ENCODE measurements at regions not wholly inside any gene's neighbourhood (a gene's known extent, or its start where the extent isn't known, plus 50 kb on each side); places are given as distances from the start of the nearest gene placed in this dataset.

DNA sequence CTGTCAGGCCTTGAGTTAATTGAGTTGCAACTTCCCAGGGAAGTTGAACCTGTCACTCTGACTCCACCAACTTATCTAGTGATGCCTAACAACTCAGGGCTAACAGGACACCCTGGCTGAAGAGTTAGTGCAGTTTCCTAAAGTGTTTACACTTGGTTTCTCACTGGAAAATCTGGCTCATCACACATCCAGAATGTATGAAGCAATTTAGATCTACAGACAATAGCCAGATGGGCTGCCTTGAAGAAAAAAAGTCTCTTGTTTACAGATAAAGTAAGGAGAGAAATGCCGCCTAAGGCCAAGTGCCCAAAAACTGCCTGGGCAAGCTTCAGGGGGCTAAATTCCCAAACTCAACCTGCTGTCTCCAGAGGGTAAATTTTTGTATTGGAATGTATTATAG, 446.3 kb upstream of the NCAM2 start:
- Histone ChIP-seq H3K36me3 (ENCODE audit: control insufficient read depth in 2 of 3, insufficient read depth in 3 of 3, low read length in 3 of 3) (no peaks in the 10 kb centered on the region), H3K27ac (ENCODE audit: low read depth, low read length) (no peak overlapping the region), H3K4me3 (ENCODE audit: low read length) (no peak overlapping the region), H3K27me3 (ENCODE audit: control insufficient read depth in 2 of 2, insufficient read depth in 2 of 2, low read length in 2 of 2) (no peaks in the 10 kb centered on the region), H3K9me3 (ENCODE audit: control insufficient read depth in 2 of 3, low read length in 3 of 3) (no peaks in the 10 kb centered on the region), H3K4me1 (ENCODE audit: control insufficient read depth in 2 of 2, insufficient read depth in 2 of 2, low read length in 2 of 2) (no peaks in the 10 kb centered on the region)
- ChIA-PET CTCF (no interaction called here), POLR2A (no interaction called here)
- intact Hi-C loops (cut with micrococcal nuclease), result no loop called here
- Mint-ChIP-seq H3K27me3 (no peaks in the 10 kb centered on the region), H3K9me3 (peaks cover 0 to 12% (median 1%) of the 10 kb centered on the region in 11 donors), H3K4me1 (no peaks in the 10 kb centered on the region), H3K27ac (no peak overlapping the region), H3K36me3 (no peaks in the 10 kb centered on the region), H3K4me3 (no peak overlapping the region)
- DNase-seq, result no peak
- ATAC-seq, result no peak

DNA sequence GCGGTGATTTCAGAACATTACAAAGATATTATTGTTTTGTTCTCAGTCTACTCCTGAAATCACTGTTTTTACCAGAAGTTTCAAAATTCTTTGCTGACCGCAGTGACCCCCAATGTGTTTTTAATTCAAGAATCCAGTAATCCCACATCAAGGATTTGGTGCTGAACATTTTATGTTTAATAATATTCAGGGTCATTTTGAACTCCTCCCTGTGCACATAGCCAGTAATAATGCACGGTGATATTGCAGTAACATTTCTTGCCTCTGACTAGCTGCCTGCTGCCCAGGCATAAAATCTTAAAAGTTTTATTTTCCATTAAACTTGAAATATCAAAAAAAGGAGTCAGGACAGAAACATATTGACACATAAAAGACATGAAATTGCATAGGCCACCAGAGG, 443.4 kb upstream of the NCAM2 start:
- ChIA-PET CTCF (no interaction called here), POLR2A (interaction anchor here (0.6 kb wide), 1 partner anchor 1608 kb away, joined by 3 read pairs; no protein-coding TSS in a partner anchor)
- intact Hi-C loops (cut with micrococcal nuclease), result no loop called here
- H3K4me1 Mint-ChIP-seq, result no peaks in the 10 kb centered on the region
- no peak overlapping the region for H3K4me3 Mint-ChIP-seq
- no peaks in the 10 kb centered on the region for H3K36me3 Mint-ChIP-seq
- no peak for ATAC-seq
- no peaks in the 10 kb centered on the region for H3K27me3 Mint-ChIP-seq
- H3K4me3 ChIP-seq (ENCODE audit: low read length), result no peak overlapping the region
- H3K9me3 Mint-ChIP-seq, result peaks cover 0 to 7% (median 0%) of the 10 kb centered on the region in 11 donors
- H3K27ac ChIP-seq (ENCODE audit: low read depth, low read length), result no peak overlapping the region
- no peaks in the 10 kb centered on the region for H3K9me3 ChIP-seq (ENCODE audit: control insufficient read depth in 2 of 3, low read length in 3 of 3)
- H3K27ac Mint-ChIP-seq, result no peak overlapping the region
- H3K36me3 ChIP-seq (ENCODE audit: control insufficient read depth in 2 of 3, insufficient read depth in 3 of 3, low read length in 3 of 3), result no peaks in the 10 kb centered on the region
- no peaks in the 10 kb centered on the region for H3K4me1 ChIP-seq (ENCODE audit: control insufficient read depth in 2 of 2, insufficient read depth in 2 of 2, low read length in 2 of 2)
- no peak for DNase-seq
- no peaks in the 10 kb centered on the region for H3K27me3 ChIP-seq (ENCODE audit: control insufficient read depth in 2 of 2, insufficient read depth in 2 of 2, low read length in 2 of 2)

DNA sequence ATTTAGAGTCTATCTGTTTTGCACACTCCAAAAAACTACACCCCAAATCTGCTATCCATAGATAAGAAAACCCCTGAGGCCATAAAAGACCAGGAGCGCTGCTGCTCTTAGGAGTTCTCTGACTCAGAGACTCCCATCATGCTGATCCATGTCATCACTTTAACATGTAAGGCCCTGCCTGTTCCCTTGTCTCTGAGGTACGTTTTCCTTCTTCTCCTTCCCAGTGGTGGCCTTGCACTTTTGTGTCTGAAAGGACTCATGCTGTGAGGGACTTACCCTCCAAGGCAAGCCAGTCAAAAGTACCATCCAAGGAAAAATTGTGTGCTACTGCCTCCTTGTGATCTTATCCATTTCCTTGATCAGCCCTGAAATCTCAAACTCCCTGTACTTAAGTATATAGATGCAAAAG, 427.4 kb upstream of the NCAM2 start:
- Histone ChIP-seq H3K4me1 (ENCODE audit: control insufficient read depth in 2 of 2, insufficient read depth in 2 of 2, low read length in 2 of 2) (no peaks in the 10 kb centered on the region), H3K4me3 (ENCODE audit: low read length) (no peak overlapping the region), H3K36me3 (ENCODE audit: control insufficient read depth in 2 of 3, insufficient read depth in 3 of 3, low read length in 3 of 3) (no peaks in the 10 kb centered on the region), H3K27ac (ENCODE audit: low read depth, low read length) (no peak overlapping the region), H3K27me3 (ENCODE audit: control insufficient read depth in 2 of 2, insufficient read depth in 2 of 2, low read length in 2 of 2) (no peaks in the 10 kb centered on the region), H3K9me3 (ENCODE audit: control insufficient read depth in 2 of 3, low read length in 3 of 3) (no peaks in the 10 kb centered on the region)
- DNase-seq (no peak), ATAC-seq (no peak)
- no peak overlapping the region for H3K27ac Mint-ChIP-seq
- H3K4me3 Mint-ChIP-seq, result no peak overlapping the region
- peaks cover 0 to 16% (median 5%) of the 10 kb centered on the region in 11 donors for H3K9me3 Mint-ChIP-seq
- ChIA-PET POLR2A (no interaction called here), CTCF (no interaction called here)
- H3K4me1 Mint-ChIP-seq, result no peaks in the 10 kb centered on the region
- no peaks in the 10 kb centered on the region for H3K27me3 Mint-ChIP-seq
- no peaks in the 10 kb centered on the region for H3K36me3 Mint-ChIP-seq
- intact Hi-C loops (cut with micrococcal nuclease), result no loop called here

DNA sequence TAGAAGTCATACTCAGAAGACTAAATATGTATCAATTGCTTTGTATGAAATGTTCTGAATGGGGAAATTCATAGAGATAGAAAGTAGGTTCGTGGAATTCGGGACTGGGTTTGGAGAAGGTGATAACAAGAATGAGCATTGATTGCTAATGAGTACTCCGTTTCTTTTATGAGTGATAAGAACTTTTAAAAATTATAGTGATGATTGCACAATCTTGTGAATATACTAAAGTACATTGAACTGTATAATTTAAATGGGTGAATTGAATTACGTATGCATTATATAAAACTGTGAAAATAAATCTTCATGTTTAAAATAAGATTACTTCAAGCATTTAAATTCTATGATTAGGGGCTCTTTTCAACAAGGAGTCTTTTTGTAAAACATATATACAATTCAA, 425.6 kb upstream of the NCAM2 start:
- Histone ChIP-seq H3K27ac (ENCODE audit: low read depth, low read length) (no peak overlapping the region), H3K4me1 (ENCODE audit: control insufficient read depth in 2 of 2, insufficient read depth in 2 of 2, low read length in 2 of 2) (no peaks in the 10 kb centered on the region), H3K36me3 (ENCODE audit: control insufficient read depth in 2 of 3, insufficient read depth in 3 of 3, low read length in 3 of 3) (no peaks in the 10 kb centered on the region), H3K9me3 (ENCODE audit: control insufficient read depth in 2 of 3, low read length in 3 of 3) (no peaks in the 10 kb centered on the region), H3K4me3 (ENCODE audit: low read length) (no peak overlapping the region), H3K27me3 (ENCODE audit: control insufficient read depth in 2 of 2, insufficient read depth in 2 of 2, low read length in 2 of 2) (no peaks in the 10 kb centered on the region)
- Mint-ChIP-seq H3K4me3 (no peak overlapping the region), H3K27ac (no peak overlapping the region), H3K36me3 (no peaks in the 10 kb centered on the region), H3K4me1 (no peaks in the 10 kb centered on the region), H3K27me3 (no peaks in the 10 kb centered on the region), H3K9me3 (peaks cover 0 to 16% (median 5%) of the 10 kb centered on the region in 11 donors)
- ATAC-seq (no peak), DNase-seq (no peak)
- intact Hi-C loops (cut with micrococcal nuclease), result no loop called here
- POLR2A ChIA-PET, result no interaction called here
- CTCF ChIA-PET, result no interaction called here

DNA sequence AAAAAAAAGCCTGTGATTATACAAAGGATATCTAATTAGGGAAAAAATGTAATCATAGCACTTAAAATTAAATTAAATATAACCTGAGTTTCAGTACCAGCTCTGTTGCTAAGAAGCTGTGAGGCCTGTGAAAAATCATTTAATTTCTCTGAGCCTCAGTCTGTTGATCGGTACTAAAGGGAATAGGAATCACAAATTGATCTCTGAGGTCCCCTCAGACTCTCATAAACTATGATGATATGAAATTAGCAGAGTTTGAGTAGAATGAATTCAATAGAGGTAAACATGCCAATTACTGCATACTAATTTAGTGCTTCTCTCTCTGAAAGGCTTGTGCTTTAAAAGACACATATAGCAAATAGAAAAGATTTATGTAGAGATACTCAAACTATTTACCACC, 416.8 kb upstream of the NCAM2 start:
- Histone ChIP-seq H3K4me1 (ENCODE audit: control insufficient read depth in 2 of 2, insufficient read depth in 2 of 2, low read length in 2 of 2) (no peaks in the 10 kb centered on the region), H3K27me3 (ENCODE audit: control insufficient read depth in 2 of 2, insufficient read depth in 2 of 2, low read length in 2 of 2) (no peaks in the 10 kb centered on the region), H3K36me3 (ENCODE audit: control insufficient read depth in 2 of 3, insufficient read depth in 3 of 3, low read length in 3 of 3) (no peaks in the 10 kb centered on the region), H3K27ac (ENCODE audit: low read depth, low read length) (no peak overlapping the region), H3K4me3 (ENCODE audit: low read length) (no peak overlapping the region), H3K9me3 (ENCODE audit: control insufficient read depth in 2 of 3, low read length in 3 of 3) (no peaks in the 10 kb centered on the region)
- Mint-ChIP-seq H3K27ac (no peak overlapping the region), H3K4me3 (no peak overlapping the region), H3K9me3 (peaks cover 0 to 11% (median 3%) of the 10 kb centered on the region in 11 donors), H3K36me3 (no peaks in the 10 kb centered on the region), H3K27me3 (no peaks in the 10 kb centered on the region), H3K4me1 (no peaks in the 10 kb centered on the region)
- POLR2A ChIA-PET, result no interaction called here
- CTCF ChIA-PET, result no interaction called here
- DNase-seq (no peak), ATAC-seq (no peak)
- intact Hi-C loops (cut with micrococcal nuclease), result no loop called here

DNA sequence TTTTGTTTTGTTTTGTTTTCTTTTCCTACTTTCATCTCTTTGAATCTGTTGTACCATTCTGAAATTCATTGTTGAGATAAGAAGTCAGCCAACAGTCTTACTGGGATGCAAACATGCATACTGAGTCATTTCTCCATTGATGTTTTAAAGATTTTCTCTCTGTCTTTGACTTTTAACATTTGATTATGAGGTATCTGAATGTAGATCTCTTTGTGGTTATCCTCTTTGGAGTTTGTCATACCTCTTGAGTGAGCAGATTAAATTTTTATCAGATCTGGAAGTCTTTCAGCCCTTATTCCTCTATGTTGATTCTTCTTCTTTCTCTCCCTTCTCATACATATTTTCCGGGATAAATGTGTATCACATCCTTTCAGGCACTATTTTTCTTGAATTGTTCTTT, 406.9 kb upstream of the NCAM2 start:
- ChIA-PET CTCF (no interaction called here), POLR2A (no interaction called here)

DNA sequence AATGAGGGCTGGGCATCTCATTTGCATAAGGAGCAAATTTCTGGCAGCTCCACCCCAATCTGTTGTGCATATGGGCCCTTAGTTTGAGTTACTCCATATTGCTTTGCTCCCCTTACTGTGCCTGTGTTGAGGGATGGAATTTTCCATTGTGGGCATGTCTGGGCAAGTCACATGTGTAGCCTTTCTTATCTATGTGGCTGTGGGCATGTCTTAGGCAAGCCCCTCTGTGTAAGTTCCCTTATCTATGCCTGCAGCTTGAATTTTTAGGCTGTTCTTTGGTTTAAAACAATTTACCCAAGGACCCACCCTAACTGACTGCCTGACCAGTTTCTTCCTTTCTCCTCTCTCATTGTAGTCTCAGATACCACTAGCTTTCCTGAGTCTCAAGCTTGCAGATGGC, 405.7 kb upstream of the NCAM2 start:
- DNase-seq (no peak), ATAC-seq (no peak)
- Mint-ChIP-seq H3K9me3 (peaks cover 0 to 17% (median 7%) of the 10 kb centered on the region in 11 donors), H3K4me3 (no peak overlapping the region), H3K27me3 (no peaks in the 10 kb centered on the region), H3K36me3 (no peaks in the 10 kb centered on the region), H3K27ac (no peak overlapping the region), H3K4me1 (peaks cover 0 to 2% (median 0%) of the 10 kb centered on the region in 7 donors)
- ChIA-PET POLR2A (no interaction called here), CTCF (no interaction called here)
- Histone ChIP-seq H3K9me3 (ENCODE audit: control insufficient read depth in 2 of 3, low read length in 3 of 3) (peaks cover 0 to 5% (median 0%) of the 10 kb centered on the region in 3 experiments), H3K36me3 (ENCODE audit: control insufficient read depth in 2 of 3, insufficient read depth in 3 of 3, low read length in 3 of 3) (no peaks in the 10 kb centered on the region), H3K27ac (ENCODE audit: low read depth, low read length) (no peak overlapping the region), H3K27me3 (ENCODE audit: control insufficient read depth in 2 of 2, insufficient read depth in 2 of 2, low read length in 2 of 2) (no peaks in the 10 kb centered on the region), H3K4me3 (ENCODE audit: low read length) (no peak overlapping the region), H3K4me1 (ENCODE audit: control insufficient read depth in 2 of 2, insufficient read depth in 2 of 2, low read length in 2 of 2) (no peaks in the 10 kb centered on the region)
- intact Hi-C loops (cut with micrococcal nuclease), result no loop called here

More for the DNA sequence above, 406.9 kb upstream of the NCAM2 start:
- peaks cover 0 to 5% (median 0%) of the 10 kb centered on the region in 3 experiments for H3K9me3 ChIP-seq (ENCODE audit: control insufficient read depth in 2 of 3, low read length in 3 of 3)
- ATAC-seq (no peak), DNase-seq (no peak)
- peaks cover 0 to 2% (median 0%) of the 10 kb centered on the region in 7 donors for H3K4me1 Mint-ChIP-seq
- no peaks in the 10 kb centered on the region for H3K27me3 ChIP-seq (ENCODE audit: control insufficient read depth in 2 of 2, insufficient read depth in 2 of 2, low read length in 2 of 2)
- no peak overlapping the region for H3K27ac Mint-ChIP-seq
- no peaks in the 10 kb centered on the region for H3K36me3 ChIP-seq (ENCODE audit: control insufficient read depth in 2 of 3, insufficient read depth in 3 of 3, low read length in 3 of 3)
- no peak overlapping the region for H3K27ac ChIP-seq (ENCODE audit: low read depth, low read length)
- no peak overlapping the region for H3K4me3 ChIP-seq (ENCODE audit: low read length)
- no peaks in the 10 kb centered on the region for H3K4me1 ChIP-seq (ENCODE audit: control insufficient read depth in 2 of 2, insufficient read depth in 2 of 2, low read length in 2 of 2)
- intact Hi-C loops (cut with micrococcal nuclease), result no loop called here
- no peaks in the 10 kb centered on the region for H3K27me3 Mint-ChIP-seq
- no peaks in the 10 kb centered on the region for H3K36me3 Mint-ChIP-seq
- H3K4me3 Mint-ChIP-seq, result no peak overlapping the region
- H3K9me3 Mint-ChIP-seq, result peaks cover 0 to 17% (median 7%) of the 10 kb centered on the region in 11 donors
